WERI-Rb-1 (cell line): ENCODE measurements at regions not wholly inside any gene's neighbourhood (a gene's known extent, or its start where the extent isn't known, plus 50 kb on each side); places are given as distances from the start of the nearest gene placed in this dataset.
"Not testable (repeated sequence)": the region's sequence is repeated elsewhere in the genome, so short reads cannot be mapped to it uniquely, and the experiment has no call there.

Experiments
- DNase-seq: peaks from one replicate; pipeline ENCODE4 v3.0.0-alpha.2; 2020
- H3K27ac ChIP-seq: fragments of 250-450 bp; sonication (Bioruptor Pico); 2 replicates; pipeline ENCODE4 v1.5.1; 2020; ENCODE audit warnings: mild to moderate bottlenecking, moderate library complexity
- H3K27me3 ChIP-seq: fragments of 250-450 bp; sonication (Bioruptor Pico); 2 replicates; pipeline ENCODE4 v1.5.1; 2021; ENCODE audit warnings: mild to moderate bottlenecking, low read depth, moderate library complexity; ENCODE audit not compliant: insufficient read depth, severe bottlenecking
- H3K36me3 ChIP-seq: fragments of 250-450 bp; sonication (Bioruptor Pico); 2 replicates; pipeline ENCODE4 v1.5.1; 2020; ENCODE audit warnings: mild to moderate bottlenecking, moderate library complexity
- H3K4me3 ChIP-seq: 2 replicates; pipeline ENCODE4 v1.5.1; 2011; ENCODE audit warnings: low read depth, mild to moderate bottlenecking, control low read depth, low read length
- H3K9me3 ChIP-seq: fragments of 250-450 bp; sonication (Bioruptor Pico); 2 replicates; pipeline ENCODE4 v1.5.1; 2021; ENCODE audit warnings: mild to moderate bottlenecking, moderate library complexity; ENCODE audit not compliant: severe bottlenecking
- CTCF ChIP-seq: IDR thresholded peaks from 2 replicates; pipeline ENCODE4 v1.5.1; 2011; ENCODE audit warnings: low read depth, mild to moderate bottlenecking, control low read depth, inconsistent platforms, low read length

- peaks cover 5% of the 10 kb centered on the region for H3K27me3 ChIP-seq
- H3K4me3 ChIP-seq = no peak overlapping the region
- no peak for DNase-seq
- H3K9me3 ChIP-seq = no peaks in the 10 kb centered on the region
- no peaks in the 10 kb centered on the region for H3K36me3 ChIP-seq
- no peak overlapping the region for H3K27ac ChIP-seq
- TF ChIP-seq CTCF = no peak
These were observed 516.8 kb upstream of the SPANXN1 start for GRCh38 chrX:144730471-144730870.

GRCh38 chrX:144732588-144732987 is 514.7 kb upstream of the SPANXN1 start:
- Histone ChIP-seq H3K36me3 (no peaks in the 10 kb centered on the region), H3K27ac (no peak overlapping the region), H3K9me3 (no peaks in the 10 kb centered on the region), H3K4me3 (no peak overlapping the region), H3K27me3 (peaks cover 5% of the 10 kb centered on the region)
- TF ChIP-seq CTCF = no peak
- DNase-seq = no peak

- DNase-seq = no peak
- Histone ChIP-seq H3K9me3 (no peaks in the 10 kb centered on the region), H3K36me3 (no peaks in the 10 kb centered on the region), H3K27ac (no peak overlapping the region), H3K4me3 (no peak overlapping the region), H3K27me3 (peaks cover 6% of the 10 kb centered on the region)
- no peak for TF ChIP-seq CTCF
These were observed 509.1 kb upstream of the SPANXN1 start for GRCh38 chrX:144738246-144738645.

GRCh38 chrX:144768540-144768939 is 478.8 kb upstream of the SPANXN1 start:
- H3K9me3 ChIP-seq = no peaks in the 10 kb centered on the region
- TF ChIP-seq CTCF = no peak
- H3K4me3 ChIP-seq = no peak overlapping the region
- DNase-seq = no peak
- no peak overlapping the region for H3K27ac ChIP-seq
- H3K27me3 ChIP-seq = peaks cover 18% of the 10 kb centered on the region
- no peaks in the 10 kb centered on the region for H3K36me3 ChIP-seq

GRCh38 chrX:144783528-144783927 is 463.8 kb upstream of the SPANXN1 start:
- not testable (repeated sequence) for H3K4me3 ChIP-seq, H3K36me3 ChIP-seq, H3K27me3 ChIP-seq, H3K27ac ChIP-seq, DNase-seq, H3K9me3 ChIP-seq

DNA sequence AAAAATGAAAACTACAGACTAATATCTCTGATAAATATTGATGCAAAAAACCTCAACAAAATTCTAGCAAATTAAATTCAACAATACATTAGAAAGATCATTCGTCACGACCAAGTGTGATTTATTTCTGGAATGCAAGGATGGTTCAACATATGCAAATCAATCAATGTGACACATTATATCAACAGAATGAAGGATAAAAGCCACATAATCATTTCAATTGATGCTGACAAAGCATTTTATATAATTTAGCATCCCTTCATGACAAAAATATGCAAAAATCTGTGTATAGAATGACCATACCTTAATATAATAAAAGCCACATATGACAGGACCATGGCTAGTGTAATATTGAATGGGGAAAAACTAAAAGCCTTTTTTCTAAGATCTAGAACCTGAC is 457.2 kb upstream of the SPANXN1 start:
- Histone ChIP-seq H3K27me3 (no peaks in the 10 kb centered on the region), H3K9me3 (no peaks in the 10 kb centered on the region), H3K4me3 (no peak overlapping the region), H3K27ac (no peak overlapping the region), H3K36me3 (no peaks in the 10 kb centered on the region)
- no peak for DNase-seq
- no peak for TF ChIP-seq CTCF
